Upper lobe of right lung (tissue), 1 donor: ENCODE measurements at regions not wholly inside any gene's neighbourhood (a gene's known extent, or its start where the extent isn't known, plus 50 kb on each side); places are given as distances from the start of the nearest gene placed in this dataset.

Experiments used
- ATAC-seq: fragments of 200-7000 bp; cut with Tn5 transposase; one replicate; pipeline ENCODE4 v1.9.1; 2020; ENCODE audit warnings: mild to moderate bottlenecking, moderate library complexity
- DNase-seq: peaks from one replicate; pipeline ENCODE4 v3.0.0-alpha.2; 2020
- H3K27ac ChIP-seq: fragments of 200-600 bp; one replicate; pipeline ENCODE4 v1.8.0; 2022
- H3K27me3 ChIP-seq: fragments of 200-600 bp; one replicate; pipeline ENCODE4 v1.8.0; 2022; ENCODE audit warnings: mild to moderate bottlenecking
- H3K36me3 ChIP-seq: fragments of 200-600 bp; one replicate; pipeline ENCODE4 v1.8.0; 2022
- H3K4me1 ChIP-seq: fragments of 200-600 bp; one replicate; pipeline ENCODE4 v1.8.0; 2022
- H3K4me3 ChIP-seq: fragments of 200-600 bp; one replicate; pipeline ENCODE4 v1.8.0; 2022; ENCODE audit warnings: mild to moderate bottlenecking
- H3K9me3 ChIP-seq: fragments of 200-600 bp; one replicate; pipeline ENCODE4 v1.8.0; 2022
- intact Hi-C: fragments of 100-400 bp; cut with DNase I; formaldehyde crosslinking; loops from one replicate; pipeline ENCODE4 v1.11.0; 2022
- TF ChIP-seq, protein P1 (sequence below): fragments of 200-600 bp; IDR thresholded peaks from one replicate; pipeline ENCODE4 v1.8.0; 2022; ENCODE audit warnings: antibody characterized with exemption
- donor health status: DM: no; HTN: yes; CAD: no; lungs with severe emphysema.

DNA sequence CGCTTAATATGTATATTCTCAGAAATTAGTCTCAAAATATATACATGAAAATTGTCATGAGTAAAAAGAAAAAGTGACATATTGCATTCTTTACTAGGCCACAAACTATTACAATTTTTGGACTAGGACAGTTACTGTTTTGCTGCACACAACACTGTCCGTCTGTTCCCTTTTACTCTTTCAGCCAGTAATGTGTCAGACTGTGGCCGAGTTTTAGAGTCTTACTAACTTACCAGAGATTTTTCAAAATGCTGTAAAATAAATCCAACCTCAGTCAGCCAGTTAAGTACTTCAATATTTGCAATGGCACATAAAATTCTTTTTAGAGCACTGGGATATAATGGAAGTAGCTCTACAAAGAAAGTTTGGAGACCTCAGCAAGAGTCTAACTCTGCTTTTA, 380.3 kb upstream of the IL12A start:
- no peak for ATAC-seq
- H3K4me3 ChIP-seq = no peak overlapping the region
- no peaks in the 10 kb centered on the region for H3K9me3 ChIP-seq
- TF ChIP-seq, protein P1, sequence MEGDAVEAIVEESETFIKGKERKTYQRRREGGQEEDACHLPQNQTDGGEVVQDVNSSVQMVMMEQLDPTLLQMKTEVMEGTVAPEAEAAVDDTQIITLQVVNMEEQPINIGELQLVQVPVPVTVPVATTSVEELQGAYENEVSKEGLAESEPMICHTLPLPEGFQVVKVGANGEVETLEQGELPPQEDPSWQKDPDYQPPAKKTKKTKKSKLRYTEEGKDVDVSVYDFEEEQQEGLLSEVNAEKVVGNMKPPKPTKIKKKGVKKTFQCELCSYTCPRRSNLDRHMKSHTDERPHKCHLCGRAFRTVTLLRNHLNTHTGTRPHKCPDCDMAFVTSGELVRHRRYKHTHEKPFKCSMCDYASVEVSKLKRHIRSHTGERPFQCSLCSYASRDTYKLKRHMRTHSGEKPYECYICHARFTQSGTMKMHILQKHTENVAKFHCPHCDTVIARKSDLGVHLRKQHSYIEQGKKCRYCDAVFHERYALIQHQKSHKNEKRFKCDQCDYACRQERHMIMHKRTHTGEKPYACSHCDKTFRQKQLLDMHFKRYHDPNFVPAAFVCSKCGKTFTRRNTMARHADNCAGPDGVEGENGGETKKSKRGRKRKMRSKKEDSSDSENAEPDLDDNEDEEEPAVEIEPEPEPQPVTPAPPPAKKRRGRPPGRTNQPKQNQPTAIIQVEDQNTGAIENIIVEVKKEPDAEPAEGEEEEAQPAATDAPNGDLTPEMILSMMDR = no peak
- peaks cover 5% of the 10 kb centered on the region for H3K27me3 ChIP-seq
- DNase-seq = no peak
- intact Hi-C loops = no loop called here
- no peaks in the 10 kb centered on the region for H3K4me1 ChIP-seq
- no peaks in the 10 kb centered on the region for H3K36me3 ChIP-seq
- no peak overlapping the region for H3K27ac ChIP-seq

- H3K9me3 ChIP-seq = no peaks in the 10 kb centered on the region
- intact Hi-C loops = loop anchor here (10.0 kb wide), 1 partner anchor 195 kb away; no protein-coding TSS in a partner anchor
- H3K27ac ChIP-seq = no peak overlapping the region
These were observed 379.0 kb upstream of the IL12A start for GRCh38 chr3:159609625-159610024.

DNA sequence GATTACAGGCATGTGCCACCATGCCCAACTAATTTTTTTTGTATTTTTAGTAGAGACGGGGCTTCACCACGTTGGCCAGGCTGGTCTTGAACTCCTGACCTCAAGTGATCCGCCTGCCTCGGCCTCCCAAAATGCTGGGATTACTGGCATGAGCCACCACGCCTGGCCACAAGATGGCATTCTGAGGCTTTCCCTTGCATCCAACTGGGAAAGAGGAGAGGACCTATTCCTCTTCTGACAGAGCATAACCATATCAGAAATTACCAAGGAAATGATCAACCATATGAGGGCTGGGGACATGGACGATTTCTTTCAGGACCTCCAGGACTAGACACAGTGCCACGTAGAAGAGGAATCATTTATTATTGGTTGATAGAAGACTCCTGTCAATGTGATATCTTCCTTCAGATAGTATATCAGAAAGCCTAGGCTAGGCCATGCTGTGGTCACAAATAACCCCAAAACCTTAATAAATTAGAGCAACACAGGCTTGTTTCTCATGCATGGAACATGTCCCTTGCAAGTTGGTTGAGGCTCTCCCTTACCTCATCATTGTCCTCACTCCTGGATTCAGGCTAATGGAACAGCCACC, 372.3 kb upstream of the IL12A start:
- H3K27ac ChIP-seq = no peak overlapping the region
- ATAC-seq = peak; percentile 86
- TF ChIP-seq, protein P1 = peak; percentile 66
- H3K27me3 ChIP-seq = no peaks in the 10 kb centered on the region
- no peaks in the 10 kb centered on the region for H3K9me3 ChIP-seq
- intact Hi-C loops = loop anchor here (10.0 kb wide), 1 partner anchor 188 kb away; no protein-coding TSS in a partner anchor
- no peaks in the 10 kb centered on the region for H3K36me3 ChIP-seq
- peak; percentile 68 for DNase-seq
- no peaks in the 10 kb centered on the region for H3K4me1 ChIP-seq
- no peak overlapping the region for H3K4me3 ChIP-seq

More at GRCh38 chr3:159609625-159610024, 379.0 kb upstream of the IL12A start:
- DNase-seq (no peak), ATAC-seq (no peak)
- Histone ChIP-seq H3K4me1 (no peaks in the 10 kb centered on the region), H3K4me3 (no peak overlapping the region), H3K27me3 (peaks cover 5% of the 10 kb centered on the region), H3K36me3 (no peaks in the 10 kb centered on the region)
- TF ChIP-seq, protein P1 = no peak

- TF ChIP-seq, protein P1 = no peak
- Histone ChIP-seq H3K36me3 (no peaks in the 10 kb centered on the region), H3K4me1 (no peaks in the 10 kb centered on the region), H3K27ac (no peak overlapping the region), H3K4me3 (no peak overlapping the region), H3K9me3 (no peaks in the 10 kb centered on the region), H3K27me3 (no peaks in the 10 kb centered on the region)
- DNase-seq (no peak), ATAC-seq (no peak)
- intact Hi-C loops = loop anchor here (10.0 kb wide), 1 partner anchor 185 kb away; no protein-coding TSS in a partner anchor
These were observed 369.2 kb upstream of the IL12A start for GRCh38 chr3:159619341-159619885.

DNA sequence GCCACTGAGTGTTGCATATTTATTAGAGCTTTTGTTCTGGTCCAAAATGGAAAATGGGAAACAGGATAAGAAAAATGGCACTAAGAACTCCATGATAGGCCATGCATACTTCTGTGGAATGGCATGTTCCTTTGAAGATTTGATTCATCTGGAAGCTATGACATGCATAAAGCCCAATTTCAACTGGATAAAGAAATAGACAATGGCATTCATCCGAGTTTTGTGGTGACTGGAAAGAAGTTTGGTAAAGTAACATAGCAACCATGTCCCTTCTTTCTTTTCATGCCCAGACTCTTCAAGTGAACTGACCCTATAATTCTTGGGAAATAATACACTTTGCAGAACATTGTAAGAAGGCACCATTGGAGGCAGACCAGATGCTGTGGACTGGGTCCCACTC, 368.4 kb upstream of the IL12A start:
- Histone ChIP-seq H3K27ac (no peak overlapping the region), H3K4me3 (no peak overlapping the region), H3K27me3 (no peaks in the 10 kb centered on the region), H3K9me3 (no peaks in the 10 kb centered on the region), H3K36me3 (no peaks in the 10 kb centered on the region), H3K4me1 (no peaks in the 10 kb centered on the region)
- ATAC-seq (no peak), DNase-seq (no peak)
- intact Hi-C loops = no loop called here
- TF ChIP-seq, protein P1 = no peak
